ENCODE measurements at regions not wholly inside any gene's neighbourhood (a gene's known extent, or its start where the extent isn't known, plus 50 kb on each side); places are given as distances from the start of the nearest gene placed in this dataset.

DNA sequence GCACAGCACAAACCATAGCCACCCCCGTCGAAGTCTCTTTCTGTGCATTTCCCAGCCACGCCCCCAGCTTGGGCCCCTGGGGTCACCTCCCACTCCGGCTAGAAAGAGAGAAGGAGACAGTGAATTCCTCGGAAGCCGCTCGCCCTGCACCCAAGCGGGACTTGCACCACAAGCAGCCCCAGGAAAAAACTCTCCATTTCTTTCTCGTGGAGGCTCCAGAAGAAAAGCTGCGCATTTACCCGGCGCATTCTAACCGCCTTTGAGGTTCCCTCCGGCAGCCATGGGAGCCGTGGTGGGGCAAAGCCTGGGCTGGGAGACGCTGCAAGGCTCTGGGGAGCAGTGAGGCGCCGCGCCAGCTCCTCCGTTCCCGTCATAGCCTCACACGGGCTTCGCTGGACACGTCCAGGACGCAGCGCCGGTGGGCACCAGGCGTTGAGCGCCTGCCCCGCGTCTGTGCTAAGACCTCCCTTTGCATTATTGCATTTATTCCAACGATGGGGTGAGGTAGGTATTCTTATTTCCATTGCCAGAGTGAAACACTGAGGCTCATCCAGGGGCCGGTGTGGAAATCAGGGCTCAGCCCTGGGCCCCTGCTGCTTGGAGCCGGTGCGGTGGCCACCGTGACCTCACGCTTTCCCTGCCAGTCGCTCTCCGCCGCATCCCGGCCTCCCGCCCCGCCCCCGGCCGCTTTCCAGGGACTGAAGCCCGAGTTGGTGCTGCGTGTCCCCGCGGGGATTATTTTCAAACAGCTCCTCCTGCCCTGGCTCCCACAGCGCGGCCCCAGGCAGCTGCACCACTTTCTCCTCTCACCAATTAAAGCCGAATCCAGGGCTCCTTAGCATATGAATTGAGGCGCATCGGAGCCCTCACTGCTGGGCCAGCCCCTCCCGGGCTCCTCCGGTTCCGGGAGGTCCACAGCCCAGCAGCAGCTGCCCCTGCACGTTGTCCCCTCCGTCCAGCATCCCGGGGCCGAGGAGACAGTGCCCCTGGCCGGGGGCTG is 148.3 kb upstream of the AFDN start:
- Histone ChIP-seq H3K4me3 (peak overlapping the region in 3 of 4 donors; percentile 33 to 44 (median 43)), H3K27ac (no peak overlapping the region), H3K36me3 (no peaks in the 10 kb centered on the region), H3K4me1 (peaks cover 0 to 25% (median 21%) of the 10 kb centered on the region in 4 donors), H3K9me3 (no peaks in the 10 kb centered on the region), H3K27me3 (peaks cover 0 to 24% (median 14%) of the 10 kb centered on the region in 3 donors)
- intact Hi-C loops (cut with DNase I): no loop called here
- DNase-seq: peak; percentile 66
- WGBS, 2 donors: 9 to 12% methylated on average over 62 of the region's 62 CpGs
- no peak for TF ChIP-seq POLR2A (IDR thresholded peaks at IDR 0.05)
- TF ChIP-seq EP300 (IDR thresholded peaks at IDR 0.05): no peak
- no peak for TF ChIP-seq POLR2AphosphoS5 (IDR thresholded peaks at IDR 0.05)
- TF ChIP-seq, protein P1, sequence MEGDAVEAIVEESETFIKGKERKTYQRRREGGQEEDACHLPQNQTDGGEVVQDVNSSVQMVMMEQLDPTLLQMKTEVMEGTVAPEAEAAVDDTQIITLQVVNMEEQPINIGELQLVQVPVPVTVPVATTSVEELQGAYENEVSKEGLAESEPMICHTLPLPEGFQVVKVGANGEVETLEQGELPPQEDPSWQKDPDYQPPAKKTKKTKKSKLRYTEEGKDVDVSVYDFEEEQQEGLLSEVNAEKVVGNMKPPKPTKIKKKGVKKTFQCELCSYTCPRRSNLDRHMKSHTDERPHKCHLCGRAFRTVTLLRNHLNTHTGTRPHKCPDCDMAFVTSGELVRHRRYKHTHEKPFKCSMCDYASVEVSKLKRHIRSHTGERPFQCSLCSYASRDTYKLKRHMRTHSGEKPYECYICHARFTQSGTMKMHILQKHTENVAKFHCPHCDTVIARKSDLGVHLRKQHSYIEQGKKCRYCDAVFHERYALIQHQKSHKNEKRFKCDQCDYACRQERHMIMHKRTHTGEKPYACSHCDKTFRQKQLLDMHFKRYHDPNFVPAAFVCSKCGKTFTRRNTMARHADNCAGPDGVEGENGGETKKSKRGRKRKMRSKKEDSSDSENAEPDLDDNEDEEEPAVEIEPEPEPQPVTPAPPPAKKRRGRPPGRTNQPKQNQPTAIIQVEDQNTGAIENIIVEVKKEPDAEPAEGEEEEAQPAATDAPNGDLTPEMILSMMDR (IDR thresholded peaks at IDR 0.05): no peak

- Histone ChIP-seq H3K27ac (no peak overlapping the region), H3K9me3 (no peaks in the 10 kb centered on the region), H3K27me3 (peaks cover 0 to 24% (median 14%) of the 10 kb centered on the region in 3 donors), H3K4me3 (no peak overlapping the region), H3K4me1 (peaks cover 0 to 26% (median 23%) of the 10 kb centered on the region in 4 donors), H3K36me3 (no peaks in the 10 kb centered on the region)
- intact Hi-C loops (cut with DNase I): no loop called here
- no peak for DNase-seq
- TF ChIP-seq POLR2AphosphoS5 (IDR thresholded peaks at IDR 0.05): no peak
- TF ChIP-seq EP300 (IDR thresholded peaks at IDR 0.05): no peak
- TF ChIP-seq, protein P1 (IDR thresholded peaks at IDR 0.05): no peak
- TF ChIP-seq POLR2A (IDR thresholded peaks at IDR 0.05): no peak
- WGBS, 2 donors: 71 to 86% methylated on average over 12 of the region's 12 CpGs
These were observed 147.5 kb upstream of the AFDN start for GRCh38 chr6:167679122-167679736.

- WGBS, 2 donors: 87 to 95% methylated on average over 15 of the region's 15 CpGs
- intact Hi-C loops (cut with DNase I): no loop called here
- Histone ChIP-seq H3K9me3 (no peaks in the 10 kb centered on the region), H3K4me3 (no peak overlapping the region), H3K36me3 (no peaks in the 10 kb centered on the region), H3K27ac (no peak overlapping the region), H3K27me3 (peaks cover 0 to 24% (median 14%) of the 10 kb centered on the region in 3 donors), H3K4me1 (peaks cover 0 to 26% (median 23%) of the 10 kb centered on the region in 4 donors)
- TF ChIP-seq EP300 (IDR thresholded peaks at IDR 0.05): no peak
- DNase-seq: peak; percentile 22
These were observed 146.7 kb upstream of the AFDN start for GRCh38 chr6:167679790-167680604.

GRCh38 chr6:167680605-167681149 is 146.0 kb upstream of the AFDN start:
- peak; percentile 52 for DNase-seq
- intact Hi-C loops (cut with DNase I): no loop called here
- Histone ChIP-seq H3K9me3 (no peaks in the 10 kb centered on the region), H3K4me1 (peaks cover 0 to 26% (median 23%) of the 10 kb centered on the region in 4 donors), H3K27me3 (peaks cover 0 to 24% (median 14%) of the 10 kb centered on the region in 3 donors), H3K27ac (no peak overlapping the region), H3K36me3 (no peaks in the 10 kb centered on the region), H3K4me3 (no peak overlapping the region)
- WGBS, 2 donors: 94 to 96% methylated on average over 15 of the region's 15 CpGs
- TF ChIP-seq EP300 (IDR thresholded peaks at IDR 0.05) (no peak), POLR2A (IDR thresholded peaks at IDR 0.05) (no peak), POLR2AphosphoS5 (IDR thresholded peaks at IDR 0.05) (no peak)
- TF ChIP-seq, protein P1 (IDR thresholded peaks at IDR 0.05): no peak
